Spleen (tissue), 11 donors: ENCODE measurements at regions not wholly inside any gene's neighbourhood (a gene's known extent, or its start where the extent isn't known, plus 50 kb on each side); places are given as distances from the start of the nearest gene placed in this dataset.

Experiments
- DNase-seq: peaks from one replicate; pipeline ENCODE4 v3.0.0-alpha.2; 2020
- H3K27ac ChIP-seq, 8 donors: fragments of 200-600 bp; sonication (generic) in 7 of 8; 1 replicate in 4 of 8; 2 replicates in 4 of 8; pipeline versions ENCODE4 v1.5.0 to v1.8.0; 2016 to 2021; ENCODE audit warnings: inconsistent platforms in 4 of 8, mild to moderate bottlenecking in 4 of 8, moderate library complexity in 1 of 8
- H3K27me3 ChIP-seq, 7 donors: fragments of 200-600 bp; sonication (generic) in 6 of 7; replicated peaks in 1 of 7; 1 replicate in 4 of 7; 2 replicates in 3 of 7; pipeline versions ENCODE4 v1.5.0 to v1.8.0; 2016 to 2021; ENCODE audit warnings: inconsistent platforms in 3 of 7, mild to moderate bottlenecking in 1 of 7
- H3K36me3 ChIP-seq, 6 donors: fragments of 200-600 bp; sonication (generic) in 5 of 6; 1 replicate in 4 of 6; 2 replicates in 2 of 6; pipeline versions ENCODE4 v1.5.0 to v1.8.0; 2016 to 2021; ENCODE audit warnings: inconsistent platforms in 2 of 6
- H3K4me1 ChIP-seq, 6 donors: fragments of 200-600 bp; sonication (generic) in 5 of 6; 1 replicate in 3 of 6; 2 replicates in 3 of 6; pipeline versions ENCODE4 v1.5.0 to v1.8.0; 2016 to 2021; ENCODE audit warnings: inconsistent platforms in 3 of 6
- H3K4me3 ChIP-seq, 8 donors: fragments of 200-600 bp; sonication (generic) in 7 of 8; 1 replicate in 4 of 8; 2 replicates in 4 of 8; pipeline versions ENCODE4 v1.5.0 to v1.8.0; 2016 to 2021; ENCODE audit warnings: inconsistent platforms in 4 of 8, mild to moderate bottlenecking in 4 of 8, moderate library complexity in 2 of 8
- H3K9me3 ChIP-seq, 8 donors: fragments of 200-600 bp; sonication (generic) in 7 of 8; 1 replicate in 4 of 8; 2 replicates in 4 of 8; pipeline versions ENCODE4 v1.5.0 to v1.8.0; 2016 to 2021; ENCODE audit warnings: inconsistent platforms in 4 of 8
- CTCF ChIP-seq, 11 experiments: fragments of 200-600 bp in 7 of 11; fragments of 450-650 bp in 4 of 11; sonication (generic) in 4 of 11; IDR thresholded peaks in 8 of 11; conservative IDR thresholded peaks in 3 of 11; 1 replicate in 7 of 11; 2 replicates in 4 of 11; pipeline versions ENCODE4 v1.4.0 to v1.8.0; 2016 to 2021; ENCODE audit warnings: antibody characterized with exemption in 11 of 11, inconsistent platforms in 4 of 11, mild to moderate bottlenecking in 1 of 11
- POLR2A ChIP-seq, 3 donors: fragments of 450-650 bp; IDR thresholded peaks; one replicate each; pipeline ENCODE4 v1.5.1; 2017; ENCODE audit warnings: antibody characterized with exemption in 3 of 3, mild to moderate bottlenecking in 1 of 3
- POLR2AphosphoS5 ChIP-seq, 3 donors: sonication (generic); formaldehyde crosslinking; IDR thresholded peaks; one replicate each; pipeline ENCODE4 v1.5.1; 2017; ENCODE audit warnings: antibody characterized with exemption in 3 of 3
- WGBS, 5 donors: extraction: QIAGEN DNeasy Blood & Tissue Kit in 3 of 5; methylation state at CpG; one replicate each; pipeline versions ENCODE4 v1.1.5 to v1.1.7; 2013 to 2018; 5-methylcytosine and 5-hydroxymethylcytosine counted together
- intact Hi-C: fragments of 100-400 bp; cut with DNase I; formaldehyde crosslinking; loops from one replicate; pipeline ENCODE4 v1.15.0; 2023; ENCODE audit warnings: low total_unique reads
- donor health status: healthy with polysubstance abuse.
- donor health status: DM: no; HTN: no; CAD: no; lungs with moderate emphysema.
- donor health status: DM: no; HTN: no; CAD: no.
- donor health status: Bipolar disorder and iron deficiency.
- donor health status: healthy.
- donor health status: DM: no; HTN: no; CAD: no.
- donor health status: DM: yes; HTN: yes; CAD: no.

GRCh38 chr1:239254999-239255398, 131.4 kb upstream of the CHRM3 start:
- 59 to 81% (median 79%) methylated on average over 4 of the region's 4 CpGs for WGBS, 5 donors
- Histone ChIP-seq H3K4me3 (no peak overlapping the region), H3K27ac (no peak overlapping the region), H3K27me3 (no peaks in the 10 kb centered on the region), H3K36me3 (no peaks in the 10 kb centered on the region), H3K9me3 (peaks cover 0 to 31% (median 6%) of the 10 kb centered on the region in 8 donors), H3K4me1 (no peaks in the 10 kb centered on the region)
- intact Hi-C loops: no loop called here
- TF ChIP-seq POLR2AphosphoS5 (IDR thresholded peaks at IDR 0.05) (no peak), CTCF (IDR thresholded peaks at IDR 0.05 in 8 of 11, conservative IDR thresholded peaks at IDR 0.05 in 3 of 11) (no peak), POLR2A (IDR thresholded peaks at IDR 0.05) (no peak)
- no peak for DNase-seq

GRCh38 chr1:239253032-239253431, 133.3 kb upstream of the CHRM3 start:
- no peaks in the 10 kb centered on the region for H3K27me3 ChIP-seq
- intact Hi-C loops: no loop called here
- DNase-seq: no peak
- no peaks in the 10 kb centered on the region for H3K4me1 ChIP-seq
- H3K36me3 ChIP-seq: no peaks in the 10 kb centered on the region
- H3K27ac ChIP-seq: no peak overlapping the region
- 42 to 55% (median 48%) methylated on average over 3 of the region's 3 CpGs for WGBS, 5 donors
- H3K4me3 ChIP-seq: no peak overlapping the region
- no peak for TF ChIP-seq POLR2AphosphoS5 (IDR thresholded peaks at IDR 0.05)
- TF ChIP-seq POLR2A (IDR thresholded peaks at IDR 0.05): no peak
- TF ChIP-seq CTCF (IDR thresholded peaks at IDR 0.05 in 8 of 11, conservative IDR thresholded peaks at IDR 0.05 in 3 of 11): no peak
- peaks cover 0 to 30% (median 6%) of the 10 kb centered on the region in 8 donors for H3K9me3 ChIP-seq

- H3K36me3 ChIP-seq: no peaks in the 10 kb centered on the region
- H3K27ac ChIP-seq: no peak overlapping the region
- 62 to 75% (median 65%) methylated on average over 5 of the region's 5 CpGs for WGBS, 5 donors
- H3K4me1 ChIP-seq: no peaks in the 10 kb centered on the region
- no peak for TF ChIP-seq CTCF (IDR thresholded peaks at IDR 0.05 in 8 of 11, conservative IDR thresholded peaks at IDR 0.05 in 3 of 11)
- TF ChIP-seq POLR2A (IDR thresholded peaks at IDR 0.05): no peak
- TF ChIP-seq POLR2AphosphoS5 (IDR thresholded peaks at IDR 0.05): no peak
- H3K9me3 ChIP-seq: peaks cover 0 to 8% (median 0%) of the 10 kb centered on the region in 8 donors
- intact Hi-C loops: no loop called here
- H3K4me3 ChIP-seq: no peak overlapping the region
- no peaks in the 10 kb centered on the region for H3K27me3 ChIP-seq
- no peak for DNase-seq
Observed at GRCh38 chr1:239250353-239251035, 135.9 kb upstream of the CHRM3 start.

GRCh38 chr1:239247285-239247684, 139.1 kb upstream of the CHRM3 start:
- intact Hi-C loops: no loop called here

More at GRCh38 chr1:239247285-239247684, 139.1 kb upstream of the CHRM3 start:
- Histone ChIP-seq H3K27me3 (no peaks in the 10 kb centered on the region), H3K36me3 (no peaks in the 10 kb centered on the region), H3K4me3 (no peak overlapping the region), H3K9me3 (peaks cover 0 to 3% (median 0%) of the 10 kb centered on the region in 8 donors), H3K27ac (no peak overlapping the region), H3K4me1 (no peaks in the 10 kb centered on the region)
- no peak for TF ChIP-seq POLR2A (IDR thresholded peaks at IDR 0.05)
- no peak for TF ChIP-seq POLR2AphosphoS5 (IDR thresholded peaks at IDR 0.05)
- no peak for TF ChIP-seq CTCF (IDR thresholded peaks at IDR 0.05 in 8 of 11, conservative IDR thresholded peaks at IDR 0.05 in 3 of 11)
- DNase-seq: no peak
